Fibroblast of skin of left biceps (primary cell): ENCODE measurements at regions not wholly inside any gene's neighbourhood (a gene's known extent, or its start where the extent isn't known, plus 50 kb on each side); places are given as distances from the start of the nearest gene placed in this dataset.
A peak's percentile ranks its signal among the peaks of the same experiment; 100 is the strongest.

Source experiments
- DNase-seq, 2 experiments: peaks; one replicate each; pipeline ENCODE4 v3.0.0-alpha.2; 2013; ENCODE audit warnings: low read depth in 2 of 2

- no peak for DNase-seq
Measured at GRCh38 chr9:78788101-78788500, 491.2 kb downstream of the PSAT1 start.

GRCh38 chr9:78791779-78792178 is 494.9 kb downstream of the PSAT1 start:
- DNase-seq = no peak

GRCh38 chr9:78792745-78793144 is 495.8 kb downstream of the PSAT1 start:
- no peak for DNase-seq

- no peak for DNase-seq
Measured at GRCh38 chr9:78805771-78806170, 508.8 kb downstream of the PSAT1 start.

GRCh38 chr9:78806492-78807160 is 509.7 kb downstream of the PSAT1 start:
- no peak for DNase-seq

GRCh38 chr9:78807286-78807685 is 510.4 kb downstream of the PSAT1 start:
- DNase-seq = no peak

GRCh38 chr9:78808048-78808447 is 511.1 kb downstream of the PSAT1 start:
- DNase-seq = no peak

GRCh38 chr9:78811622-78812276 is 514.8 kb downstream of the PSAT1 start:
- DNase-seq = peak; percentile 43 to 55

- no peak for DNase-seq
Measured at GRCh38 chr9:78812665-78813064, 515.7 kb downstream of the PSAT1 start.

GRCh38 chr9:78813602-78814180 is 516.8 kb downstream of the PSAT1 start:
- no peak for DNase-seq

GRCh38 chr9:78821126-78821822 is 524.3 kb downstream of the PSAT1 start:
- no peak for DNase-seq

GRCh38 chr9:78826527-78826926 is 529.6 kb downstream of the PSAT1 start:
- DNase-seq = no peak

GRCh38 chr9:78828521-78828920 is 531.6 kb downstream of the PSAT1 start:
- DNase-seq = no peak

- no peak for DNase-seq
Measured at GRCh38 chr9:78830301-78830700, 533.4 kb downstream of the PSAT1 start.

- no peak for DNase-seq
Measured at GRCh38 chr9:78831726-78832125, 534.8 kb downstream of the PSAT1 start.

- DNase-seq = no peak
Measured at GRCh38 chr9:78835928-78836450, 539.1 kb downstream of the PSAT1 start.

GRCh38 chr9:78839252-78839651 is 542.3 kb downstream of the PSAT1 start:
- no peak for DNase-seq

GRCh38 chr9:78848061-78848460 is 551.1 kb downstream of the PSAT1 start:
- no peak for DNase-seq

GRCh38 chr9:78856144-78856543 is 559.2 kb downstream of the PSAT1 start:
- no peak for DNase-seq

GRCh38 chr9:78856781-78857180 is 559.9 kb downstream of the PSAT1 start:
- DNase-seq = no peak

- no peak for DNase-seq
Measured at GRCh38 chr9:78857373-78858225, 560.7 kb downstream of the PSAT1 start.
